ENCODE measurements at regions not wholly inside any gene's neighbourhood (a gene's known extent, or its start where the extent isn't known, plus 50 kb on each side); places are given as distances from the start of the nearest gene placed in this dataset.

GRCh38 chr4:166314902-166315301 lies 441.9 kb downstream of the TLL1 start:
- TF ChIP-seq POLR2A (IDR thresholded peaks at IDR 0.05): no peak
- TF ChIP-seq CTCF (IDR thresholded peaks at IDR 0.05): no peak
